Astrocyte of the hippocampus (primary cell): ENCODE measurements at regions not wholly inside any gene's neighbourhood (a gene's known extent, or its start where the extent isn't known, plus 50 kb on each side); places are given as distances from the start of the nearest gene placed in this dataset.

ENCODE experiments used
- DNase-seq: peaks from one replicate; pipeline ENCODE4 v3.0.0; 2011; ENCODE audit warnings: low read depth, low spot score

DNA sequence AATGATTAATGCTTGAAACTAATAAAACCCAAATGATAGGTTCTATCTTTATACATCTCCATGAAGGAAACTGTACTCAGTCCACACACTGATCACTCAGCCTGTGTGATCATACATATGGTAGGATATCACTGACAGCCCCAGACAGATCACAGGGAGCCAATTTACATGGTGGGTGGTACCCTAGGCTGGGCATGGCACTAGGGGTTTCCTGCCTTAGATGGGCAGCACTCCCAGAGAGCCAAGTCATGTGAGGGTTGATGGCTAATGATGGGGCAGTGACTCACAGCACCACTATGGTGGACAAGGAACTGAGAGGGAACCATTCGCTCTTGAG is 89.6 kb upstream of the PTPRR start:
- no peak for DNase-seq

DNA sequence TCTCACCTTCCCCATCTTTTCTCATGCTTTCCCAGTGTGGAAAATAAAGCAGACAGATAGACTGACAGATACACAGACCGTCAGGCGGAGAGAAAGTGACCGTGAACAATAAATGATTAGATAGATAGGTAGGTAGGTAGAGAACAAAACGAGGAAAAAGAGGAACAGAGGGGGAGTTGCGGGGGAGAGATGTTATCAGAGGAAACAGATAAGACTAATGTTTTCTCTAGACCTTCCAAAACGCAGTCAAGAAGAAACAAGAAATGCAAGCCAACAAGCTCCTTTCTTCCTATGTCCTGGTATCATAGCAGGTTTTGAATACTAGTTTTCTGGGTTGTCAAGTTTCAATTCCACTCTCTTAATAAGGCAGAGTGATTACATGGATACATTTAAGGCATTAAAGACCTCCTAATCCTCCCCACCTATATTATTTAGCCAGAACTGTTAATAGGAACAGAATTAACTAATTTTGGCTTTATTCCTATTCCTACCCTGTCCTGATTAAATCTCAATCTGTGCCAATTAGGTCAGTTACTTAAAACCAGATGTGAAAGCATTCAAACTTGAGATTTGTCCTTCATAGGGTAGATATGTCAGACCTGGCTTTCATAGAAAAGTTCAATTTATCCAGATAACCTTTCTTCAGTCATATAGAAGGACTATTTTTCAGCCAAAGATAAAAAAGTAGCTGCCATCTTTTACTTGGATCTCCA is 89.0 kb upstream of the PTPRR start:
- DNase-seq = no peak

DNA sequence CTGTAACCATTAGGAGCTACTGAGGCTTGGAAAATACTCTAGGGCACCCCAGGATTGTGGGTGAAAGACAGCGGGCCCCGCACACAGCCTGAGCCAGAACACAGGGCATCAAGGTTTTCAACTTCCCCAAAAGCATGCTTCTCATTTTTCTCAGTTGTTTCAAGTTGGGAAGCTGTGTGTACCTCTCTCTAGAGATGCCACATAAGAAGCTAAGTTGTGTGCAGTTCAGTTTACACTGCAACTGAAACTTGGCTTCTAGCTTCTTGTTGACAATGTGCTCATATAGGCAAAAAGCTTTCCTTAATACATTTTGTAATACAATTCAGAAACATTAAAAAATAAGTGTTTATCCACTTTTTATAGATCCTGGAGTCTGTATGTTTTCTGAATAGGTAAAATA is 88.1 kb upstream of the PTPRR start:
- no peak for DNase-seq

DNA sequence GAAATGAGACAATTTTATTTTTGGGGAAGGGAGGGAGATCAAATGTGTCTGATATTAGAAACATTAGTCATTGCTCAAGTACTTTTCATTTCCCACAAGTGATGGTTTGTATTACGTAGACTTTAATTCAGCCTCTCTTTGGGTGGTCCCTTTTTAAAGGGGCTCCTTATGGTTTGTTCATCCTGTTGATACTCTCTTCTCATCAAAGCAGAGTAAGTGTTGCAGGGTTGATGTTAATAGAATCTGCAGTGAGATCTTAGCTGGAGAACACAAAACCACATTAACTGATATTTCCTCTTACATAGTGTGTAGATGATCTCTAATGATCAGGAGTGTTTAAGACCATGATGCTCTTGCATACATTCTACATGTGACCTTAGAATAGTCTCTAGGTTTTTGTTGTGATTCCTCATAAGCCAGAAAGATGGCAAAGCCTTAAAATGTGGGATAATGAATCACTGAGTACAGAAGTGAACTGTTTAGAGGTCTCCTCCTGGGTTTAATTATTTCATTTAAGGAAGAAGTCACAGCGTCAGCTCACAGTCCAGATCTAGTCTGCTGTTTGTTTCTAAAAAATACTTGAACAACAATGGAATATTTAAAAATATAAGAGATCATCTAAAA is 87.4 kb upstream of the PTPRR start:
- DNase-seq = no peak

DNA sequence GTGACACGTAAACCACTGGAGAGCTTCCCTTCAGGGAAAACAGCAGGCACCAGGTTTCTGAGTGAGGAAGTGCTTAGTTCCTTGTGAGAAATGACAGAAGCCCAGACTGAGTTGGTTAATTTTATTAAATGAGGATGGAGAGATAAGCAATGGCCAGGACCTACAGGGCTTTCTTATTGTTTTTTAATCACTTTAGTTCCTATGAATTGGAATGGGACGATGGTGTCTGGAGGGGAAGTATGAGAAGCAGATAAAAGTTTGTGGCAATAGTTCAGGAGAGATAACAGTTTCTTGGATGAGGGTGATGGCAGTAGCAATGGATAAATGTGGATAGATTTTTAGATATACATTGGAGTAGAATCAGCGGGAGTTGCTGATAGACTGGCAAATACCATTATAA is 86.5 kb upstream of the PTPRR start:
- DNase-seq = no peak

DNA sequence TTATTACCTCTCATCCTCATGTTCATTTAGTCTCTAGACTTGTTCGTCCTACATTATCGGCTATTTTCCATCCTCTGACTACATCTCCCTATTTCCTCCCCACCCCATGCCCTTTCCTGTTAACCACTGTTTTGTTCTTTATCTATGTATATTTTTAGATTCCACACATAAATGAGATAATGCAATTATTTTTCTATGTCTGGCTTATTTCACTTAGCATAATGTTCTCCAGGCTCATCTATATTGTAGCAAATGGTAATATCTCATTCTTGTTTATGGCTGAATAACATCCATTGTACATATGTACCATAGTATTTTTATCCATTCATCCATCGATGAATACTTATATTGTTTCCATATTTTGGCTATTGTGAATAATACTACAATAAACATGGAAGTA is 84.6 kb upstream of the PTPRR start:
- DNase-seq = no peak

DNA sequence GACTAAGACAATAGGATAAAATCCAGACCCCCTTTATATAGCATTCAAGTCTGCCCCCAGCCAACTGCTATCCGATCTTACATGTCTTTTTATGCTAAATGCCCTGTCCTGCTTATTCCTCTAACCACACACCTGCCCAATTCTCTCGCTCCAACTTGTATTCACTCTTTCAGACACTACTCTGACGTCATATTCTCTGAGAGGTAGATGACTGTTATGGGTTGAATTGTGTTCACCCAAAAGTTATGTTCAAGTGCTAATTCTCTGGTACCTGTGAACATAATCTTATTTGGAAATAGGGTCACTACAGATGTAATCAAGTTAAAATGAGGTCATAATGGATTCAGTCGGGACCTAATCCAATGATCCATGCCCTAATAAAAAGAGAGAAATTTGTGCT is 84.0 kb upstream of the PTPRR start:
- DNase-seq = no peak

DNA sequence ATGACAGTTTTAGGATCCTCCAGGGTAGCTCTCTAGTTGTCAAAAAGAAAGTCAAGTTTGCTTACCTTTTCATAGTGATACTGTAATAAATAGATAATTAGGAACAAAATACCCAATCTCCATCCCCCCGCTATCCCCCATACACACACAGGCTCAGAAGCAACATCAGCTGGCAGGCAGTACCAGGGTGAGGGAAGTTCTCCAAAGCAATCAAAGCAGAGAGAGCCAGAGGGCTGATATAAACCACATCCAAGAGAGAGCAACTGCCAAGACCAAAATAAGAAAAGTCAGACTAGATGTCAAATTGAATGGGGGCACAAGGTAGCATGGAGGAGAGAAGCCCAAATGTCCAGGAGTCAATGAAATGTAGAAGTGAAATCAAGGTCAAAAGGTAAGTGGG is 80.2 kb upstream of the PTPRR start:
- peak; percentile 5 for DNase-seq

DNA sequence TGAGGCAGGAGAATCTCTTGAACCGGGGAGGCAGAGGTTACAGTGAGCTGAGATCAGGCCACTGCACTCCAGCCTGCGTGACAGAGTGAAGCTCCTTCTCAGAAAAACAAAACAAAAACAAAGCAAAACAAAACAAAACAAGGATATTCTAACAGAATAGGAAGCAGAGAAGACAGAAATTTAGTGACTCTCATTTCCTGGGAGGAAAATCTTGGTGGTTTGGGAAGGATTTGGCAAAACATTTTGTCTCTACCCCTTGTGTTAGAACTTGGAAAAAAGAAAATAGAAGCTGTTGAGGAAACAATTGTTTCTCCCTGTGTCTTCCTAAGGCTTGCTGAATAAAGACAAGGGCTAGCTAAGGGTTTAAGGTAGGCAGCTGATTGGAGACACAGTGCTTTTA is 79.7 kb upstream of the PTPRR start:
- no peak for DNase-seq

DNA sequence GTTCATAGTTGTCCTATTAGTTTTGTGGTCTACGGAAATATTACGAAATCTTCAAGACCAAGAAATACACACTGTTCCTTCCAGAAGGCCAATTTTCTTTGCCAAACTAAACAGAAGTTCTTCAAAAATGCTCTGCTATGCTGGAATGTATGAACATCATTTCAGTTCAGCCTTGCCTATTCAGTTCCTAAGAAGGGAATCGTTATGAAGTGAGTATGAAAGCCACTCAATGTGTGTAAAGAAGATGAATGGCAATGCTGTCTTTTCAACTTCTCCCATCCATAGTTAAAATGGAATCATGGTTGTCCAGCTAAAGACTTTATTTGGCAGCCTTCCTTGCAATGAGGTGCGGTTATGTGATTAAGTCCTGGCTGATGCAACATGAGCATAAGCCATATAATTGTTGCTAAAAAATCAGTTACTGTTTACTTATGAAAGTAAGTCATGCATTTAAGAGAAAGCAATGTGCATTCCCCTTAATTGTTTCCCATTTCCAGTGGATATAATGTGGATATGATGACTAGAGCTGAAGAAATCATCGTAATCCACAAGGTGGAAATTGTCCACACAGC is 73.8 kb upstream of the PTPRR start:
- peak; percentile 46 for DNase-seq

DNA sequence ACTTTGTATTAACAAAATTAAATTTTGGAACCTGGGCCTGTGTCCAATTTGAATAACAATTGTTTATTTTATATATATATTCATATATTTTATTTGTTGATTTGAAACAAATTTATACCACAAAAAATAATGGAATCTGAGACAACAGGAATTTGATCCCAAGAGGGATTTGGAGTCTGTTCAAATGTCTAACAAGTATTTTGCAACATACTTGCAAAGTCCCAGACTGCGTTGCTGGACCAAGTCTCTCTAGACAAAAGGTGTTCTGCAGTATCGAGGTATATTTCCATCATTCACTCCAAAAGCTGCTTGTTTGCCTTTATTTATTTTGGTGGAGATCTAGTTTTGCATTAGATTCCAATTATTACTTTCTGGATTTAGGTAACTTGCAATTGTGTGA is 68.7 kb upstream of the PTPRR start:
- no peak for DNase-seq

DNA sequence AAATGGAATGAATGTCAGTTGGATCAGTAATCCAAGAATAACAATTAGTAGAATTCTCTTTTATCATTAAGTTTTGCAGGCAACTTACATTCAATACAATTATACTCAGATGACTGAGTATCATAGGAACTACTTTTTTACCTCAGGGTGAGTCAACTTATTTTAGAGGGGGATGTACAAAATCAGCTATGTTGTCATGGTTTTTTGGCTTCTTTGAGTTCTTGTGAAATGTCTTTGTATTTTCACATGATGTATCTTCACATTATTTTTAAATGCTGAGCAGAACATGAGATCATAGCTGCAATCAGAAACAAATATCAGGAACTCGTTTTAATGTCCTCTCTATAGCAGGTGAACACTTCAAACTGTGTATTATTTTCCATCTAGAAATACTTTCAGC is 65.3 kb upstream of the PTPRR start:
- DNase-seq = no peak

DNA sequence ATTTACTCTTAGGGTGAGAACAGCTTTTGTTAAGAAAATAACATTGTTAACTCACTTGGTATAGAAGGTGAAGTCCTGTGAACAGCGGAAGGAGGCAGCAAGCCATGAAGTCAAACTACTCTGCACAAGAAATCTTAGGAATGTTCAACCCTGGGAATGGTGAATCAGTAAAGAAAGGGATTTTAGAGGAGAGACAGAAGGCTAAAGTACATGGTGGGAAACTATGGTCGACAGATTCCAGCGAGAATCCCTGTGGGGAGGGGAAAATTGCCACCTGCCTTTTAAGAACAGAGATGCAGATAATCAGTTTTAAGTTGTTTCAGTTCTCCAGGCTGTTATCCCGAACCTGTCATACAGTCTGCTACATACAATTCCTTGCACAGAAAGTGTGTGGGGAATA is 63.2 kb upstream of the PTPRR start:
- peak; percentile 18 for DNase-seq

DNA sequence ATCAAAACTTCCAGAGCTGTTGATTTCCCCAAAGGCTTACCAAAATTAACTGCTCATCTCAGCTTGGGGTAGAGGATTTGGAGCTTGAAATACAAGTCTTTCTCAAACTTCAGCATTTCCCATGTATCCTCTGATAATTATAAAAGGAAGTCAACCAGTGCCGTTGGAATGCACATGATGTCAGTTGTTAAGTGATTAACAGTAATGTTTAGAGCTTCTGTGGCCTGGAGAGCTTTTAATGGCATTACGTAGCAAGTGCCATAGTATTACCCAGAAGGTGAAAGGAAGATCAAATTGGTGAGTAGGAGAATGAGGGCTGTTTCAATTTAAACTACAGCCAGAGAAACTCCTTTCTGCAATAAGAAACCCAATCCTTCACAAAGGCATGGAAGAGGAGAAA is 62.5 kb upstream of the PTPRR start:
- DNase-seq = peak; percentile 15

DNA sequence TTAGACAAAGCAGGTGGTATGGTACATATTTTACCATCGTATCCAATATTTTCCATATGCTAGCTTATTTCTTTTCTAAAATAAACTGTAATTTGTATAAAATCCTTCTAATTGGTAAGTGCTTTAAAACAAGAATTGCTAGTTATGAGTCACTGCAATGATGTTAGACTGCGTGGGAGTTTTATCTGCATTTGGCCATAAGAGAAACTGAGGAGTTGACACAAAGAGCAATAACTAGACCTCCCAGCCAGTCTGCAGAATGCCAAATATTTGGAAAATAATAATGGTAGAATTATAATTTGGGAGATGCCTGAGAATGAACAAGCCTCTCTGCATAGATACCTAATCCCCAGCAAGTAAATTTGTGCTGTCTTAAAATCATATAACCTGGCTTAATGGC is 61.7 kb upstream of the PTPRR start:
- no peak for DNase-seq

DNA sequence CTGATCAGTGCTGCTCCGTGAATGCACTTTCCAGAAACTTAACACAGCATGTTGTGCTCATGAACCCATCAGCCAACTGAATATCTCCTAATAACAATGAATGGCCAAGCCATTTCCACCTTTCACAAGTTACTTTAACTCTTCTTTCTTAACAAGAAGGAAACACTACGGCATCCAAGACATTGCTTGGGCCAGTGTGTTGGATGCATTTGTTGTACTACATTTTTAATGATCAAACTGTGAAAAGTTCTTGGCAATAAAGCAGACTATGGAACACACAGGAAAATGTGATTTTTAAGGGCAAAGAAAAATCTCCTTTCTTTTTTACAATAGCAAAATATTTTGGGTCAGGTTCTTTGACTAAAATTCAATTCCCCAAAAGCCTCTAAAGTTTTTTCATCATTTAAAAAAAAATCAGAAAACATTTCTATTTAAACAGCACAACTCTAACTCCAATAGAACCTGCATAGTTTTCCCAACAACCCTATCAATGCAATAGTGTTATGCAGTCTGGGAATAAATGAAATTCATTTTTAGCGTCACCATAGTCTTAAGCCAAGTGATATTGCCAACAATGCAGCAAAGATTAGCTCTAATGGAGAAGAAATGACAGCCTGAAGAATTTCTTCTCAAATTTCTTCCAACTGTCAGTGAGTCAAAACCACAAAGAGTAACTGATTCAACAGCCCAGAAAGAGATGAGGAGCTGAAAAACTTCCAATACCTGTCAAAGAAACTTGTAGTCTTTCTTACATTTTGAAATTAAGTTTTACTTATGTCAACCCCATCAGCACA is 50.7 kb upstream of the PTPRR start:
- peak; percentile 25 for DNase-seq
